ENCODE measurements at regions not wholly inside any gene's neighbourhood (a gene's known extent, or its start where the extent isn't known, plus 50 kb on each side); places are given as distances from the start of the nearest gene placed in this dataset.

GRCh38 chr5:61217214-61217613, 54.9 kb upstream of the SMIM15 start:
- CTCF ChIA-PET: no interaction called here
- TF ChIP-seq EZH2 (IDR thresholded peaks at IDR 0.05; ENCODE audit: borderline replicate concordance, insufficient read depth, low read depth, low read length, poor library complexity, severe bottlenecking) (no peak), CTCF (IDR thresholded peaks at IDR 0.05) (no peak)
- POLR2A ChIA-PET: no interaction called here
- no peaks in the 10 kb centered on the region for H3K4me1 ChIP-seq (ENCODE audit: control insufficient read depth in 2 of 2, insufficient read depth in 2 of 2, low read length in 2 of 2)
- H3K27me3 ChIP-seq (replicated peaks in 1 of 4; ENCODE audit: control extremely low read depth in 1 of 4, control insufficient read depth in 3 of 4, insufficient read depth in 4 of 4, low read length in 3 of 4): peaks cover 0 to 2% (median 0%) of the 10 kb centered on the region in 4 experiments
- H2AFZ ChIP-seq (ENCODE audit: insufficient read depth, low read depth, low read length, poor library complexity, severe bottlenecking): no peak overlapping the region
- Mint-ChIP-seq H3K4me3 (no peak overlapping the region), H3K27ac (no peak overlapping the region), H3K27me3 (peaks cover 19% of the 10 kb centered on the region), H3K9me3 (ENCODE audit: insufficient read depth) (peaks cover 3% of the 10 kb centered on the region), H3K4me1 (no peaks in the 10 kb centered on the region)
- H3K9ac ChIP-seq (ENCODE audit: low read length): no peak overlapping the region
- intact Hi-C loops (cut with micrococcal nuclease): no loop called here
- H3K27ac ChIP-seq (ENCODE audit: low read length in 2 of 2): no peak overlapping the region
- H3K4me3 ChIP-seq (ENCODE audit: control extremely low read depth in 1 of 5, extremely low read depth in 1 of 5, insufficient read depth in 1 of 5, low read depth in 2 of 5, low read length in 4 of 5): no peak overlapping the region
- no peak for DNase-seq
- H3K9me3 ChIP-seq (ENCODE audit: control extremely low read depth in 1 of 3, control insufficient read depth in 2 of 3, insufficient read depth in 1 of 3, low read length in 2 of 3): no peaks in the 10 kb centered on the region
- no CpG with 5 or more reads among the region's 3 CpGs for WGBS (ENCODE audit: insufficient coverage)
- no peaks in the 10 kb centered on the region for H4K20me1 ChIP-seq (ENCODE audit: control insufficient read depth, insufficient read depth, low read length, poor library complexity, severe bottlenecking)
- no peak for ATAC-seq (ENCODE audit: low read depth)
- H3K79me2 ChIP-seq (ENCODE audit: control insufficient read depth, insufficient read depth, low read length): no peaks in the 10 kb centered on the region
- no peaks in the 10 kb centered on the region for H3K36me3 ChIP-seq (replicated peaks in 1 of 2; ENCODE audit: control extremely low read depth in 1 of 2, control insufficient read depth in 1 of 2, extremely low read depth in 1 of 2, insufficient read depth in 2 of 2, low read length in 1 of 2)
- no peak overlapping the region for H3K4me2 ChIP-seq (replicated peaks; ENCODE audit: low read depth, low read length, poor library complexity, severe bottlenecking)

GRCh38 chr5:61228229-61228628, 66.0 kb upstream of the SMIM15 start:
- H3K9me3 ChIP-seq (ENCODE audit: control extremely low read depth in 1 of 3, control insufficient read depth in 2 of 3, insufficient read depth in 1 of 3, low read length in 2 of 3): no peaks in the 10 kb centered on the region
- Mint-ChIP-seq H3K4me3 (no peak overlapping the region), H3K9me3 (ENCODE audit: insufficient read depth) (no peaks in the 10 kb centered on the region), H3K27me3 (peaks cover 3% of the 10 kb centered on the region), H3K27ac (no peak overlapping the region), H3K4me1 (peaks cover 6% of the 10 kb centered on the region)
- no peak overlapping the region for H3K9ac ChIP-seq (ENCODE audit: low read length)
- TF ChIP-seq CTCF (IDR thresholded peaks at IDR 0.05) (no peak), EZH2 (IDR thresholded peaks at IDR 0.05; ENCODE audit: borderline replicate concordance, insufficient read depth, low read depth, low read length, poor library complexity, severe bottlenecking) (no peak)
- DNase-seq (no peak), ATAC-seq (ENCODE audit: low read depth) (no peak)
- H3K79me2 ChIP-seq (ENCODE audit: control insufficient read depth, insufficient read depth, low read length): no peaks in the 10 kb centered on the region
- peaks cover 0 to 4% of the 10 kb centered on the region in 2 donors for H3K4me1 ChIP-seq (ENCODE audit: control insufficient read depth in 2 of 2, insufficient read depth in 2 of 2, low read length in 2 of 2)
- ChIA-PET POLR2A (no interaction called here), CTCF (no interaction called here)
- no peak overlapping the region for H3K4me3 ChIP-seq (ENCODE audit: control extremely low read depth in 1 of 5, extremely low read depth in 1 of 5, insufficient read depth in 1 of 5, low read depth in 2 of 5, low read length in 4 of 5)
- H3K4me2 ChIP-seq (replicated peaks; ENCODE audit: low read depth, low read length, poor library complexity, severe bottlenecking): no peak overlapping the region
- H2AFZ ChIP-seq (ENCODE audit: insufficient read depth, low read depth, low read length, poor library complexity, severe bottlenecking): peak overlapping the region; percentile 32
- no peaks in the 10 kb centered on the region for H3K27me3 ChIP-seq (replicated peaks in 1 of 4; ENCODE audit: control extremely low read depth in 1 of 4, control insufficient read depth in 3 of 4, insufficient read depth in 4 of 4, low read length in 3 of 4)
- intact Hi-C loops (cut with micrococcal nuclease): no loop called here
- no peak overlapping the region for H3K27ac ChIP-seq (ENCODE audit: low read length in 2 of 2)
- H4K20me1 ChIP-seq (ENCODE audit: control insufficient read depth, insufficient read depth, low read length, poor library complexity, severe bottlenecking): no peaks in the 10 kb centered on the region
- 75% methylated on average over 6 of the region's 6 CpGs for WGBS (ENCODE audit: insufficient coverage)
- H3K36me3 ChIP-seq (replicated peaks in 1 of 2; ENCODE audit: control extremely low read depth in 1 of 2, control insufficient read depth in 1 of 2, extremely low read depth in 1 of 2, insufficient read depth in 2 of 2, low read length in 1 of 2): no peaks in the 10 kb centered on the region
